Muscle of leg (tissue), 3 donors: ENCODE measurements at regions not wholly inside any gene's neighbourhood (a gene's known extent, or its start where the extent isn't known, plus 50 kb on each side); places are given as distances from the start of the nearest gene placed in this dataset.

Experiments used
- DNase-seq: peaks from one replicate; pipeline ENCODE4 v3.0.0; 2013
- H3K27ac ChIP-seq: one replicate; pipeline ENCODE4 v1.5.1; 2013; ENCODE audit warnings: mild to moderate bottlenecking, low read length, control low read depth
- H3K27me3 ChIP-seq: one replicate; pipeline ENCODE4 v1.6.1; 2013; ENCODE audit warnings: low read length; ENCODE audit not compliant: control insufficient read depth, insufficient read depth
- H3K36me3 ChIP-seq: one replicate; pipeline ENCODE4 v1.6.1; 2013; ENCODE audit warnings: low read length; ENCODE audit not compliant: control insufficient read depth, insufficient read depth
- H3K4me1 ChIP-seq: one replicate; pipeline ENCODE4 v1.6.1; 2013; ENCODE audit warnings: low read length; ENCODE audit not compliant: control insufficient read depth, insufficient read depth
- H3K4me3 ChIP-seq: one replicate; pipeline ENCODE4 v1.5.1; 2013; ENCODE audit warnings: low read length, control low read depth
- H3K9me3 ChIP-seq: replicated peaks from 2 replicates; pipeline ENCODE4 v1.6.1; 2013; ENCODE audit warnings: low read depth, low read length; ENCODE audit not compliant: control insufficient read depth
- WGBS: methylation state at CpG from one replicate; pipeline ENCODE4 v1.1.5; 2013; ENCODE audit warnings: missing lambda C conversion rate; ENCODE audit not compliant: insufficient coverage; 5-methylcytosine and 5-hydroxymethylcytosine counted together

- H3K36me3 ChIP-seq, result no peaks in the 10 kb centered on the region
- WGBS, result no CpG with 5 or more reads among the region's 2 CpGs
- no peak overlapping the region for H3K27ac ChIP-seq
- H3K9me3 ChIP-seq, result no peaks in the 10 kb centered on the region
- no peaks in the 10 kb centered on the region for H3K4me1 ChIP-seq
- DNase-seq, result no peak
- H3K27me3 ChIP-seq, result no peaks in the 10 kb centered on the region
- H3K4me3 ChIP-seq, result no peak overlapping the region
Observed at GRCh38 chr10:117944676-117945447, 101.9 kb downstream of the RAB11FIP2 start.

- WGBS, result no CpG with 5 or more reads among the region's 5 CpGs
Observed at GRCh38 chr10:117945651-117946050, 101.1 kb downstream of the RAB11FIP2 start.

GRCh38 chr10:117946525-117947070 is 100.1 kb downstream of the RAB11FIP2 start:
- WGBS, result 58% methylated on average over 6 of the region's 8 CpGs
- no peaks in the 10 kb centered on the region for H3K4me1 ChIP-seq
- H3K27me3 ChIP-seq, result peaks cover 2% of the 10 kb centered on the region
- no peak overlapping the region for H3K4me3 ChIP-seq
- no peak overlapping the region for H3K27ac ChIP-seq
- no peak for DNase-seq
- no peaks in the 10 kb centered on the region for H3K36me3 ChIP-seq
- no peaks in the 10 kb centered on the region for H3K9me3 ChIP-seq

More at GRCh38 chr10:117945651-117946050, 101.1 kb downstream of the RAB11FIP2 start:
- Histone ChIP-seq H3K4me1 (no peaks in the 10 kb centered on the region), H3K9me3 (no peaks in the 10 kb centered on the region), H3K27me3 (no peaks in the 10 kb centered on the region), H3K27ac (no peak overlapping the region), H3K36me3 (no peaks in the 10 kb centered on the region), H3K4me3 (no peak overlapping the region)
- no peak for DNase-seq

GRCh38 chr10:117948493-117948892 is 98.2 kb downstream of the RAB11FIP2 start:
- Histone ChIP-seq H3K9me3 (no peaks in the 10 kb centered on the region), H3K36me3 (no peaks in the 10 kb centered on the region), H3K4me3 (no peak overlapping the region), H3K27ac (no peak overlapping the region), H3K27me3 (peaks cover 2% of the 10 kb centered on the region), H3K4me1 (no peaks in the 10 kb centered on the region)
- DNase-seq, result no peak
- WGBS, result 81% methylated on average over 2 of the region's 3 CpGs

- Histone ChIP-seq H3K27me3 (peaks cover 2% of the 10 kb centered on the region), H3K9me3 (no peaks in the 10 kb centered on the region)
- WGBS, result no CpG with 5 or more reads among the region's 3 CpGs
Observed at GRCh38 chr10:117950408-117950807, 96.3 kb downstream of the RAB11FIP2 start.

More at GRCh38 chr10:117950408-117950807, 96.3 kb downstream of the RAB11FIP2 start:
- H3K4me3 ChIP-seq, result no peak overlapping the region
- H3K36me3 ChIP-seq, result no peaks in the 10 kb centered on the region
- DNase-seq, result no peak
- no peaks in the 10 kb centered on the region for H3K4me1 ChIP-seq
- no peak overlapping the region for H3K27ac ChIP-seq
